K562 (cell line): ENCODE measurements at regions not wholly inside any gene's neighbourhood (a gene's known extent, or its start where the extent isn't known, plus 50 kb on each side); places are given as distances from the start of the nearest gene placed in this dataset.

Experiments
- ATAC-seq: fragments of 200-7000 bp; cut with Tn5 transposase; 3 replicates; pipeline ENCODE4 v1.9.1; 2020; ENCODE audit warnings: moderate library complexity
- BruUV-seq: library from RNA; stranded (reverse); fragments of 400-500 nt; replicated peaks from 2 replicates; lab custom pipeline; 2021; lab: Mats Ljungman, UMichigan
- CTCF ChIA-PET: fragments of 300-600 bp; formaldehyde crosslinking; extraction: SDS; loops from one replicate; lab custom pipeline; 2021; ENCODE audit warnings: low intra/inter-chr PET ratio; lab: Yijun Ruan, JAX
- POLR2A ChIA-PET: fragments of 300-600, 350-650 bp; sonication (Branson Sonifier 250); formaldehyde crosslinking; extraction: SDS; loops from one replicate; lab custom pipeline; 2021; ENCODE audit warnings: antibody characterized with exemption, inconsistent platforms; lab: Yijun Ruan, JAX
- DNase-seq, 4 experiments: peaks; one replicate each; pipeline versions ENCODE4 v3.0.0 to v3.0.0-alpha.2; 2011 to 2018; ENCODE audit warnings: low spot score in 3 of 4, mixed read lengths in 3 of 4; ENCODE audit errors: extremely low read depth in 1 of 4
- FAIRE-seq: peaks from 2 replicates; lab custom pipeline; 2011; peaks lifted over from hg19 to GRCh38; lab: Jason Lieb, UNC
- H2AFZ ChIP-seq: 2 replicates; pipeline ENCODE4 v1.6.0; 2011; ENCODE audit warnings: low read depth, low read length, control low read depth, inconsistent platforms
- H3K27ac ChIP-seq: fragments of 200-600 bp; 3 replicates; pipeline ENCODE4 v1.8.0; 2011; ENCODE audit warnings: low read depth, mild to moderate bottlenecking, control low read depth, inconsistent platforms, low read length, moderate library complexity, mixed read lengths; ENCODE audit errors: extremely low read depth
- H3K27me3 ChIP-seq, 2 experiments: fragments of 300-600 bp in 1 of 2; 2 replicates in 1 of 2; 3 replicates in 1 of 2; pipeline versions ENCODE4 v1.6.0 to v1.8.0; 2011; ENCODE audit warnings: inconsistent platforms in 2 of 2, low read length in 2 of 2, mild to moderate bottlenecking in 1 of 2, mixed read lengths in 1 of 2, moderate library complexity in 1 of 2; ENCODE audit not compliant: control insufficient read depth in 2 of 2, insufficient read depth in 2 of 2
- H3K36me3 ChIP-seq: fragments of 300-600 bp; 3 replicates; pipeline ENCODE4 v1.8.0; 2011; ENCODE audit warnings: mild to moderate bottlenecking, low read length, inconsistent platforms; ENCODE audit not compliant: control insufficient read depth, insufficient read depth
- H3K4me1 ChIP-seq, 2 experiments: fragments of 200-600 bp in 1 of 2; replicated peaks in 1 of 2; 2 replicates in 1 of 2; 3 replicates in 1 of 2; pipeline versions ENCODE4 v1.5.1 to v1.8.0; 2011; ENCODE audit warnings: inconsistent platforms in 2 of 2, low read length in 2 of 2, mild to moderate bottlenecking in 1 of 2, mixed read lengths in 1 of 2, moderate library complexity in 1 of 2; ENCODE audit not compliant: control insufficient read depth in 2 of 2, insufficient read depth in 2 of 2
- H3K4me2 ChIP-seq: 2 replicates; pipeline ENCODE4 v1.6.1; 2011; ENCODE audit warnings: low read length, control low read depth, inconsistent platforms, mixed read lengths; ENCODE audit not compliant: insufficient read depth
- H3K4me3 ChIP-seq: fragments of 200-600 bp; sonication (generic), shearing (Covaris generic); 2 replicates; pipeline ENCODE4 v1.5.1; 2016; ENCODE audit warnings: control low read depth, inconsistent platforms
- H3K79me2 ChIP-seq: fragments of 200-600 bp; 3 replicates; pipeline ENCODE4 v1.8.0; 2011; ENCODE audit warnings: low read length, inconsistent platforms; ENCODE audit not compliant: control insufficient read depth, insufficient read depth
- H3K9ac ChIP-seq, 2 experiments: 2 replicates each; pipeline versions ENCODE4 v1.6.0 to v1.6.1; 2011; ENCODE audit warnings: low read depth in 2 of 2, low read length in 2 of 2, control low read depth in 1 of 2, inconsistent platforms in 1 of 2, mild to moderate bottlenecking in 1 of 2, mixed read lengths in 1 of 2; ENCODE audit not compliant: insufficient read depth in 1 of 2
- H3K9me1 ChIP-seq: one replicate; pipeline ENCODE4 v1.6.0; 2011; ENCODE audit warnings: inconsistent platforms, mild to moderate bottlenecking, low read length, moderate library complexity; ENCODE audit not compliant: control insufficient read depth, insufficient read depth
- H3K9me3 ChIP-seq: replicated peaks from 2 replicates; pipeline ENCODE4 v1.5.1; 2011; ENCODE audit warnings: low read depth, low read length, inconsistent platforms; ENCODE audit not compliant: control insufficient read depth, insufficient read depth
- H4K20me1 ChIP-seq: replicated peaks from 2 replicates; pipeline ENCODE4 v1.6.1; 2011; ENCODE audit warnings: low read length, inconsistent platforms, mixed read lengths; ENCODE audit not compliant: control insufficient read depth, insufficient read depth
- ELF4 ChIP-seq: fragments of 450-650 bp; formaldehyde crosslinking; IDR thresholded peaks from 2 replicates; pipeline ENCODE4 v1.4.0; 2022; ENCODE audit warnings: missing genetic modification characterization
- KDM2B ChIP-seq: fragments of 250-450 bp; sonication (Bioruptor Pico); IDR thresholded peaks from 2 replicates; pipeline ENCODE4 v1.8.0; 2021; ENCODE audit warnings: mild to moderate bottlenecking, moderate library complexity
- NFIC ChIP-seq: fragments of 450-650 bp; IDR thresholded peaks from 2 replicates; pipeline ENCODE4 v1.6.1; 2017; ENCODE audit warnings: mild to moderate bottlenecking, inconsistent platforms
- NFIX ChIP-seq: fragments of 250-450 bp; sonication (Bioruptor Pico); IDR thresholded peaks from 2 replicates; pipeline ENCODE4 v1.4.0; 2020; ENCODE audit warnings: low read depth, mild to moderate bottlenecking, moderate library complexity
- SAP30 ChIP-seq: fragments of 200-600 bp; sonication (generic); IDR thresholded peaks from 2 replicates; pipeline ENCODE4 v1.6.1; 2012; ENCODE audit warnings: borderline replicate concordance, low read depth, mild to moderate bottlenecking, moderate library complexity, low read length, control low read depth, inconsistent platforms; ENCODE audit not compliant: insufficient read depth, poor library complexity, severe bottlenecking
- ZC3H11A ChIP-seq: IDR thresholded peaks from 2 replicates; pipeline ENCODE4 v1.6.1; 2012; ENCODE audit warnings: low read depth, low read length, improper control_type of control experiment
- ZNF696 ChIP-seq: fragments of 250-450 bp; sonication (Bioruptor Pico); conservative IDR thresholded peaks from 2 replicates; pipeline ENCODE4 v1.4.0; 2020; ENCODE audit warnings: mild to moderate bottlenecking, moderate library complexity
- WGBS: fragments of 100-300 bp; shearing (Covaris generic); methylation state at CpG from one replicate; pipeline ENCODE4 v1.1.6; 2016; ENCODE audit warnings: low coverage, mixed read lengths; ENCODE audit not compliant: insufficient coverage; ENCODE audit errors: missing lambda C conversion rate; 5-methylcytosine and 5-hydroxymethylcytosine counted together
- in situ Hi-C: fragments of 300-500 bp; cut with MboI; formaldehyde crosslinking; loops from 4 replicates; pipeline ENCODE4 v1.15.0; 2018; ENCODE audit warnings: inconsistent platforms, mixed read lengths
- intact Hi-C: fragments of 100-400 bp; cut with micrococcal nuclease; formaldehyde crosslinking; loops from 2 replicates; pipeline ENCODE4 v1.14.2; 2022
- TF ChIP-seq, protein P1 (sequence below): fragments of 450-650 bp; formaldehyde crosslinking; IDR thresholded peaks from 2 replicates; pipeline ENCODE4 v1.4.0; 2020; ENCODE audit warnings: mild to moderate bottlenecking, moderate library complexity
- TF ChIP-seq, protein P2 (sequence below), 2 experiments: fragments of 250-450 bp in 1 of 2; fragments of 450-650 bp in 1 of 2; sonication (Bioruptor Pico) in 1 of 2; IDR thresholded peaks; 2 replicates each; pipeline versions ENCODE4 v1.6.1 to v1.8.0; 2016 to 2021; ENCODE audit warnings: mild to moderate bottlenecking in 2 of 2, moderate library complexity in 2 of 2, missing compliant biosample characterization in 1 of 2, missing genetic modification characterization in 1 of 2
- TF ChIP-seq, protein P3 (sequence below): sonication (generic); formaldehyde crosslinking; IDR thresholded peaks from 2 replicates; pipeline ENCODE4 v1.8.1; 2023; ENCODE audit warnings: mild to moderate bottlenecking, missing genetic modification reagents, moderate library complexity

DNA sequence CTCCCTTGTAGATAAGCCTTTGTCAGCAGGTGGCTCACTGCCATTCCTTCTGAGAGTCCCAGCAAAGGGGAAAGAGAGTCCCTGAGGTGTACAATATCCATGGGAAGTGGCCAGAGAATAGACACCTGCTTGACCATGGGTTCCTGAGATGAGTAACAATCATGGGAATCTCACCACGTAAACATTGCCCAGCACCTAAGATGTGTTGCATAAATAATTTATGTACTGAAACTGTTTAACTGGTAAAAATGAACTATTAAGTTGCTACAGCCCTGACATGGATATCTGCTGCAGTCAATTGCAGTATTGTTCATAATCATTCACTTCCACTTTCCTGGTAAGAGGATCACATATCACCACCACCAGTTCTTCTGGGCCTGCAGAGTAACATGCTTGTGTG lies 123.8 kb upstream of the INHBA start (continued):
- TF ChIP-seq ZC3H11A (no peak), ELF4 (CRISPR knock-in tag) (no peak), KDM2B (CRISPR knock-in tag) (no peak), SAP30 (no peak)
- TF ChIP-seq, protein P1, sequence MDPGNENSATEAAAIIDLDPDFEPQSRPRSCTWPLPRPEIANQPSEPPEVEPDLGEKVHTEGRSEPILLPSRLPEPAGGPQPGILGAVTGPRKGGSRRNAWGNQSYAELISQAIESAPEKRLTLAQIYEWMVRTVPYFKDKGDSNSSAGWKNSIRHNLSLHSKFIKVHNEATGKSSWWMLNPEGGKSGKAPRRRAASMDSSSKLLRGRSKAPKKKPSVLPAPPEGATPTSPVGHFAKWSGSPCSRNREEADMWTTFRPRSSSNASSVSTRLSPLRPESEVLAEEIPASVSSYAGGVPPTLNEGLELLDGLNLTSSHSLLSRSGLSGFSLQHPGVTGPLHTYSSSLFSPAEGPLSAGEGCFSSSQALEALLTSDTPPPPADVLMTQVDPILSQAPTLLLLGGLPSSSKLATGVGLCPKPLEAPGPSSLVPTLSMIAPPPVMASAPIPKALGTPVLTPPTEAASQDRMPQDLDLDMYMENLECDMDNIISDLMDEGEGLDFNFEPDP (CRISPR knock-in tag) = no peak
- TF ChIP-seq, protein P2, sequence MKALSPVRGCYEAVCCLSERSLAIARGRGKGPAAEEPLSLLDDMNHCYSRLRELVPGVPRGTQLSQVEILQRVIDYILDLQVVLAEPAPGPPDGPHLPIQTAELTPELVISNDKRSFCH (CRISPR knock-in tag; IDR thresholded peaks at IDR 0.05) = no peak
- TF ChIP-seq, protein P2 (tag; IDR thresholded peaks at IDR 0.05) = no peak

DNA sequence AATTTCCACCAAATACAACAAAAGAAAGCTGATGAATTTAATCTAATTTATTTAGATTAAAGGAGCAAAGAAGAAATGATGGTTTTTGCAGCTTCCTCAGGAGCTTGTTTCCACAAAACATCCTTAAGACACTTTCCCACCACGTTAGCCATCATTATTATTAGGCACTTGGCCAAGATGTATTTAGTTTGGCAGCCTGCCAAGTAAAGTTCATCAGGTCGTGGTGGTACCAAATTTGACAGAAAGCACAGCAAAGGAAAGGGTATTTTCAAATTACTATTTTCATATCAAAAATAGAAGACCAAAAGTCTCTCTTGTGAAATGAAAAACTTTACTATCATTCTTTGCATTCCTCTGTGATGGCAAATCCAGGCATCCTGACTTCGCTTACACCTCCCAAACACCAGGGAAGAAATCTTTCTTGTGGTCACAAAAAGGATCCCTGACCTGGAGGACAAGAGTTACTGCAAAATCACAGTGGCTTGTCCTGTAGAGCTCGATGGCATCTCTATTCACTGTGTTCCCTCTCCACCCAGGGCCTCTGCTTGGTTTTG lies 123.1 kb upstream of the INHBA start:
- Histone ChIP-seq H3K9ac (no peak overlapping the region), H3K4me2 (no peak overlapping the region), H3K4me1 (no peaks in the 10 kb centered on the region), H2AFZ (no peak overlapping the region), H4K20me1 (no peaks in the 10 kb centered on the region), H3K9me3 (no peaks in the 10 kb centered on the region), H3K27ac (no peak overlapping the region), H3K27me3 (no peaks in the 10 kb centered on the region), H3K79me2 (no peaks in the 10 kb centered on the region), H3K9me1 (no peaks in the 10 kb centered on the region), H3K36me3 (no peaks in the 10 kb centered on the region), H3K4me3 (no peak overlapping the region)
- TF ChIP-seq NFIX (peak; percentile 93), NFIC (peak; percentile 95), ZNF696 (CRISPR knock-in tag) (no peak)
- TF ChIP-seq, protein P3, sequence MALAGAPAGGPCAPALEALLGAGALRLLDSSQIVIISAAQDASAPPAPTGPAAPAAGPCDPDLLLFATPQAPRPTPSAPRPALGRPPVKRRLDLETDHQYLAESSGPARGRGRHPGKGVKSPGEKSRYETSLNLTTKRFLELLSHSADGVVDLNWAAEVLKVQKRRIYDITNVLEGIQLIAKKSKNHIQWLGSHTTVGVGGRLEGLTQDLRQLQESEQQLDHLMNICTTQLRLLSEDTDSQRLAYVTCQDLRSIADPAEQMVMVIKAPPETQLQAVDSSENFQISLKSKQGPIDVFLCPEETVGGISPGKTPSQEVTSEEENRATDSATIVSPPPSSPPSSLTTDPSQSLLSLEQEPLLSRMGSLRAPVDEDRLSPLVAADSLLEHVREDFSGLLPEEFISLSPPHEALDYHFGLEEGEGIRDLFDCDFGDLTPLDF = no peak
- DNase-seq = no peak
- CTCF ChIA-PET = no interaction called here
- 0% methylated on average over 4 of the region's 4 CpGs for WGBS
- intact Hi-C loops (no loop called here), in situ Hi-C loops (no loop called here)
- BruUV-seq = no TSS peak
- POLR2A ChIA-PET = no interaction called here
- no peak for ATAC-seq
- no peak for FAIRE-seq
